ENCODE measurements at regions not wholly inside any gene's neighbourhood (a gene's known extent, or its start where the extent isn't known, plus 50 kb on each side); places are given as distances from the start of the nearest gene placed in this dataset.

DNA sequence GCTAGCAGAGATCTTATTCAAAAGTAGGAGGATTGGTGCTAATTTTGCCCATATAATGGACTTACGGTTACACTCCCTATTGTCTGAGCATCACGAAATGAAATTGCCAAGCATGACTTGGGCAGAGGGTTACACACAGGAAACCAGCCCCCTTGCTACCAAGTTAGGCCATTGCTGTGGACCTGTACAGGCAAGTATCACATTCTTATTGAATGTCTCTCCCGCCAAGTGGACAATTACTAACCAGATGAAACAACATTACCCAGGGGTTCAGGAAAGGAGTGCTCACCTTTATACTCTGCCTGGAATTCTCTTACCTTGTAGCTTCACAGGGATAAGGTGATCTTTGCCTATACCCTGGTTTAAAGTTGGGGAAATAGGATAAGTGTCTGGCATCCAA, 70.6 kb upstream of the TOX3 start:
- TF ChIP-seq SRSF1 (IDR thresholded peaks at IDR 0.05; ENCODE audit: low read depth, low read length): no peak
- TF ChIP-seq ZBTB17 (CRISPR knock-in tag; IDR thresholded peaks at IDR 0.05): no peak
